DOHH2 (cell line): ENCODE measurements at regions not wholly inside any gene's neighbourhood (a gene's known extent, or its start where the extent isn't known, plus 50 kb on each side); places are given as distances from the start of the nearest gene placed in this dataset.

Experiments used
- H3F3A ChIP-seq: fragments of 200-600 bp; sonication (generic), shearing (Covaris generic); 2 replicates; pipeline ENCODE4 v1.6.0; 2016; ENCODE audit warnings: antibody characterized with exemption, mild to moderate bottlenecking; ENCODE audit not compliant: control insufficient read depth, insufficient read depth
- H3K27ac ChIP-seq: fragments of 200-600 bp; sonication (generic); 2 replicates; pipeline ENCODE4 v1.5.1; 2014; ENCODE audit warnings: low read depth, mild to moderate bottlenecking, low read length, moderate library complexity
- H3K27me3 ChIP-seq: fragments of 200-600 bp; sonication (generic); 2 replicates; pipeline ENCODE4 v1.6.1; 2014; ENCODE audit warnings: mild to moderate bottlenecking, low read length, mixed read lengths; ENCODE audit not compliant: control insufficient read depth
- H3K36me3 ChIP-seq: fragments of 200-600 bp; sonication (generic); 2 replicates; pipeline ENCODE4 v1.6.1; 2014; ENCODE audit warnings: mild to moderate bottlenecking, low read length, moderate library complexity, mixed read lengths; ENCODE audit not compliant: control insufficient read depth
- H3K4me1 ChIP-seq: fragments of 200-600 bp; sonication (generic); 2 replicates; pipeline ENCODE4 v1.6.1; 2014; ENCODE audit warnings: mild to moderate bottlenecking, low read length, mixed read lengths; ENCODE audit not compliant: control insufficient read depth
- H3K4me2 ChIP-seq: fragments of 200-600 bp; sonication (generic); 2 replicates; pipeline ENCODE4 v1.6.0; 2014; ENCODE audit warnings: mild to moderate bottlenecking, low read length, moderate library complexity
- H3K4me3 ChIP-seq: fragments of 200-600 bp; sonication (generic); 2 replicates; pipeline ENCODE4 v1.5.1; 2014; ENCODE audit warnings: mild to moderate bottlenecking, low read length, mixed read lengths
- H3K79me2 ChIP-seq: fragments of 200-600 bp; sonication (generic); 2 replicates; pipeline ENCODE4 v1.6.1; 2014; ENCODE audit warnings: mild to moderate bottlenecking, low read length, mixed read lengths; ENCODE audit not compliant: control insufficient read depth
- H3K9me2 ChIP-seq: fragments of 200-600 bp; sonication (generic); replicated peaks from 2 replicates; pipeline ENCODE4 v1.6.1; 2014; ENCODE audit warnings: mild to moderate bottlenecking, low read length, mixed read lengths; ENCODE audit not compliant: control insufficient read depth
- H3K9me3 ChIP-seq: fragments of 200-600 bp; sonication (generic); 2 replicates; pipeline ENCODE4 v1.6.1; 2014; ENCODE audit warnings: antibody characterized with exemption, low read length, mixed read lengths; ENCODE audit not compliant: control insufficient read depth, insufficient read depth
- H4K20me1 ChIP-seq: fragments of 200-600 bp; sonication (generic); 2 replicates; pipeline ENCODE4 v1.6.0; 2014; ENCODE audit warnings: low read depth, mild to moderate bottlenecking, antibody characterized with exemption, low read length, moderate library complexity; ENCODE audit not compliant: control insufficient read depth, insufficient read depth
- CTCF ChIP-seq: fragments of 200-600 bp; sonication (generic); IDR thresholded peaks from one replicate; pipeline ENCODE4 v1.5.1; 2014; ENCODE audit warnings: antibody characterized with exemption, mild to moderate bottlenecking, low read depth, low read length; ENCODE audit not compliant: poor library complexity, severe bottlenecking
- EZH2phosphoT487 ChIP-seq: fragments of 200-600 bp; sonication (generic); IDR thresholded peaks from 2 replicates; pipeline ENCODE4 v1.6.1; 2017; ENCODE audit warnings: borderline replicate concordance, mild to moderate bottlenecking, antibody characterized with exemption, low read length, moderate library complexity, mixed read lengths

- H3K4me1 ChIP-seq, result peaks cover 4% of the 10 kb centered on the region; the same call in 1 of the 2 replicates
- H3F3A ChIP-seq, result no peaks in the 10 kb centered on the region
- no peak overlapping the region for H3K4me3 ChIP-seq
- no peak overlapping the region for H3K27ac ChIP-seq
- no peak for TF ChIP-seq CTCF
- no peak for TF ChIP-seq EZH2phosphoT487
- no peaks in the 10 kb centered on the region for H3K79me2 ChIP-seq
- no peak overlapping the region for H3K4me2 ChIP-seq
- H3K9me3 ChIP-seq, result no peaks in the 10 kb centered on the region; the same call in 1 of the 2 replicates
- no peaks in the 10 kb centered on the region for H3K9me2 ChIP-seq
- H3K27me3 ChIP-seq, result no peaks in the 10 kb centered on the region
- H3K36me3 ChIP-seq, result no peaks in the 10 kb centered on the region
- no peaks in the 10 kb centered on the region for H4K20me1 ChIP-seq
These were observed 205.2 kb downstream of the CSNK1G3 start for GRCh38 chr5:123717139-123717538.

GRCh38 chr5:123710031-123710430, 198.1 kb downstream of the CSNK1G3 start:
- Histone ChIP-seq H4K20me1 (no peaks in the 10 kb centered on the region), H3F3A (no peaks in the 10 kb centered on the region), H3K4me1 (no peaks in the 10 kb centered on the region), H3K4me2 (no peak overlapping the region), H3K27ac (no peak overlapping the region), H3K9me2 (no peaks in the 10 kb centered on the region), H3K9me3 (no peaks in the 10 kb centered on the region), H3K79me2 (no peaks in the 10 kb centered on the region), H3K27me3 (no peaks in the 10 kb centered on the region), H3K36me3 (no peaks in the 10 kb centered on the region), H3K4me3 (no peak overlapping the region)
- TF ChIP-seq CTCF (no peak), EZH2phosphoT487 (no peak)

GRCh38 chr5:123709422-123709821, 197.4 kb downstream of the CSNK1G3 start:
- no peaks in the 10 kb centered on the region for H3K36me3 ChIP-seq

More at GRCh38 chr5:123709422-123709821, 197.4 kb downstream of the CSNK1G3 start:
- no peaks in the 10 kb centered on the region for H3K27me3 ChIP-seq
- H3K9me3 ChIP-seq, result no peaks in the 10 kb centered on the region
- H3K9me2 ChIP-seq, result no peaks in the 10 kb centered on the region
- H3K27ac ChIP-seq, result no peak overlapping the region
- H3K4me2 ChIP-seq, result no peak overlapping the region
- no peaks in the 10 kb centered on the region for H3F3A ChIP-seq
- no peaks in the 10 kb centered on the region for H4K20me1 ChIP-seq
- no peaks in the 10 kb centered on the region for H3K79me2 ChIP-seq
- H3K4me1 ChIP-seq, result no peaks in the 10 kb centered on the region
- H3K4me3 ChIP-seq, result no peak overlapping the region
- TF ChIP-seq CTCF (no peak), EZH2phosphoT487 (no peak)
